A549 (cell line): ENCODE measurements at regions not wholly inside any gene's neighbourhood (a gene's known extent, or its start where the extent isn't known, plus 50 kb on each side); places are given as distances from the start of the nearest gene placed in this dataset.

Experiments
- ATOH8 ChIP-seq: fragments of 250-450 bp; sonication (Bioruptor Pico); IDR thresholded peaks from 2 replicates; pipeline ENCODE4 v1.5.0; 2020; ENCODE audit warnings: low read depth, mild to moderate bottlenecking, moderate library complexity
- BHLHE40 ChIP-seq: IDR thresholded peaks from 2 replicates; pipeline ENCODE4 v1.6.1; 2012; ENCODE audit warnings: low read depth, low read length, inconsistent platforms
- CBX8 ChIP-seq: fragments of 200-600 bp; sonication (generic); IDR thresholded peaks from 2 replicates; pipeline ENCODE4 v1.6.1; 2016
- CEBPB ChIP-seq, 2 experiments: fragments of >200 bp in 1 of 2; sonication (Bioruptor Twin) in 1 of 2; formaldehyde crosslinking in 1 of 2; IDR thresholded peaks; 2 replicates each; pipeline ENCODE4 v1.6.1; 2012 to 2016
- CTCF ChIP-seq: fragments of >200 bp; sonication (Bioruptor Twin); formaldehyde crosslinking; IDR thresholded peaks from 3 replicates; pipeline ENCODE4 v1.5.1; 2016
- HEYL ChIP-seq: fragments of 250-450 bp; sonication (Bioruptor Pico); IDR thresholded peaks from 2 replicates; pipeline ENCODE4 v1.8.0; 2021; ENCODE audit warnings: mild to moderate bottlenecking, moderate library complexity
- JUNB ChIP-seq: fragments of >200 bp; sonication (Bioruptor Twin); formaldehyde crosslinking; IDR thresholded peaks from 2 replicates; pipeline ENCODE4 v1.6.1; 2016
- MYC ChIP-seq: IDR thresholded peaks from 2 replicates; pipeline ENCODE4 v1.6.1; 2012; ENCODE audit warnings: mild to moderate bottlenecking, inconsistent platforms, low read length, improper control_type of control experiment, borderline replicate concordance
- POLR2A ChIP-seq: IDR thresholded peaks from 2 replicates; pipeline ENCODE4 v1.6.1; 2012; ENCODE audit warnings: mild to moderate bottlenecking, low read length
- REST ChIP-seq: fragments of 200-600 bp; sonication (generic); IDR thresholded peaks from 2 replicates; pipeline ENCODE4 v1.6.1; 2016; ENCODE audit warnings: antibody characterized with exemption, mild to moderate bottlenecking, moderate library complexity
- SMC3 ChIP-seq: fragments of >200 bp; sonication (Bioruptor Twin); formaldehyde crosslinking; IDR thresholded peaks from 3 replicates; pipeline ENCODE4 v1.6.1; 2018; ENCODE audit warnings: inconsistent platforms
- USF2 ChIP-seq: fragments of 450-650 bp; IDR thresholded peaks from 2 replicates; pipeline ENCODE4 v1.6.1; 2014; ENCODE audit warnings: antibody characterized with exemption
- ZNF302 ChIP-seq: fragments of 250-450 bp; sonication (Bioruptor Pico); IDR thresholded peaks from 2 replicates; pipeline ENCODE4 v1.9.0; 2021; ENCODE audit warnings: inconsistent platforms, mild to moderate bottlenecking, moderate library complexity

GRCh38 chr1:4506591-4506990 is 147.8 kb upstream of the AJAP1 start:
- TF ChIP-seq CEBPB (IDR thresholded peaks at IDR 0.05) (peak in 1 of 2 experiments; percentile 26; a peak in 1 of 4 replicates), POLR2A (no peak), BHLHE40 (no peak), CTCF (no peak), ZNF302 (CRISPR knock-in tag) (no peak), JUNB (no peak), HEYL (CRISPR knock-in tag) (no peak), ATOH8 (no peak), CBX8 (no peak), SMC3 (no peak), REST (no peak), MYC (no peak), USF2 (no peak)
